ENCODE measurements at regions not wholly inside any gene's neighbourhood (a gene's known extent, or its start where the extent isn't known, plus 50 kb on each side); places are given as distances from the start of the nearest gene placed in this dataset.

- Histone ChIP-seq H3K27me3 (no peaks in the 10 kb centered on the region), H3K36me3 (no peaks in the 10 kb centered on the region), H3K27ac (no peak overlapping the region), H3K4me3 (no peak overlapping the region), H3K9me3 (no peaks in the 10 kb centered on the region), H3K4me1 (no peaks in the 10 kb centered on the region)
- TF ChIP-seq CTCF (IDR thresholded peaks at IDR 0.05), result no peak
- no peak for DNase-seq (ENCODE audit: low spot score)
Observed at GRCh38 chrX:120021927-120022326, 55.6 kb downstream of the RHOXF2B start.

GRCh38 chrX:120020305-120020704 is 57.2 kb downstream of the RHOXF2B start:
- no peak overlapping the region for H3K27ac ChIP-seq
- no peak for TF ChIP-seq CTCF (IDR thresholded peaks at IDR 0.05)
- H3K36me3 ChIP-seq, result no peaks in the 10 kb centered on the region
- H3K27me3 ChIP-seq, result peaks cover 0 to 7% of the 10 kb centered on the region in 2 donors
- no peak for DNase-seq (ENCODE audit: low spot score)
- no peaks in the 10 kb centered on the region for H3K9me3 ChIP-seq
- no peak overlapping the region for H3K4me3 ChIP-seq
- no peaks in the 10 kb centered on the region for H3K4me1 ChIP-seq

GRCh38 chrX:120016068-120016441 is 61.4 kb downstream of the RHOXF2B start:
- Histone ChIP-seq H3K4me1 (no peaks in the 10 kb centered on the region), H3K9me3 (no peaks in the 10 kb centered on the region), H3K4me3 (peak overlapping the region; percentile 12 to 36), H3K27ac (no peak overlapping the region), H3K27me3 (peaks cover 0 to 7% of the 10 kb centered on the region in 2 donors), H3K36me3 (no peaks in the 10 kb centered on the region)
- no peak for TF ChIP-seq CTCF (IDR thresholded peaks at IDR 0.05)
- no peak for DNase-seq (ENCODE audit: low spot score)

GRCh38 chrX:120015145-120016067 is 62.1 kb downstream of the RHOXF2B start:
- peaks cover 0 to 7% of the 10 kb centered on the region in 2 donors for H3K27me3 ChIP-seq
- no peaks in the 10 kb centered on the region for H3K36me3 ChIP-seq
- peak overlapping the region; percentile 12 to 36 for H3K4me3 ChIP-seq
- TF ChIP-seq CTCF (IDR thresholded peaks at IDR 0.05), result no peak
- H3K4me1 ChIP-seq, result no peaks in the 10 kb centered on the region
- no peaks in the 10 kb centered on the region for H3K9me3 ChIP-seq
- no peak for DNase-seq (ENCODE audit: low spot score)
- no peak overlapping the region for H3K27ac ChIP-seq

GRCh38 chrX:120014354-120015130 is 62.9 kb downstream of the RHOXF2B start:
- Histone ChIP-seq H3K27me3 (peaks cover 0 to 7% of the 10 kb centered on the region in 2 donors), H3K4me3 (peak overlapping the region; percentile 6 to 36), H3K27ac (no peak overlapping the region), H3K4me1 (no peaks in the 10 kb centered on the region), H3K36me3 (no peaks in the 10 kb centered on the region), H3K9me3 (no peaks in the 10 kb centered on the region)
- no peak for DNase-seq (ENCODE audit: low spot score)
- TF ChIP-seq CTCF (IDR thresholded peaks at IDR 0.05), result no peak

All from right atrium auricular region (tissue), 2 donors.